Right lobe of liver (tissue), 6 donors: ENCODE measurements at regions not wholly inside any gene's neighbourhood (a gene's known extent, or its start where the extent isn't known, plus 50 kb on each side); places are given as distances from the start of the nearest gene placed in this dataset.

Experiments used
- ATAC-seq, 4 donors: fragments of 200-7000 bp; cut with Tn5 transposase; one replicate each; pipeline ENCODE4 v1.9.1; 2020; ENCODE audit warnings: mild to moderate bottlenecking in 4 of 4, moderate library complexity in 4 of 4
- DNase-seq, 3 donors: peaks; one replicate each; pipeline ENCODE4 v3.0.0-alpha.2; 2020
- H3K27ac ChIP-seq, 3 donors: fragments of 200-600 bp; one replicate each; pipeline ENCODE4 v1.8.0; 2022
- H3K27me3 ChIP-seq, 2 donors: fragments of 200-600 bp; one replicate each; pipeline ENCODE4 v1.8.0; 2022
- H3K36me3 ChIP-seq, 4 donors: fragments of 200-600 bp; sonication (generic) in 1 of 4; one replicate each; pipeline versions ENCODE4 v1.5.1 to v1.8.0; 2017 to 2022; ENCODE audit warnings: control low read depth in 1 of 4
- H3K4me1 ChIP-seq, 4 donors: fragments of 200-600 bp; sonication (generic) in 1 of 4; one replicate each; pipeline versions ENCODE4 v1.5.1 to v1.8.0; 2017 to 2022; ENCODE audit warnings: control low read depth in 1 of 4
- H3K4me3 ChIP-seq, 3 donors: fragments of 200-600 bp; one replicate each; pipeline ENCODE4 v1.8.0; 2022
- H3K9me3 ChIP-seq, 4 donors: fragments of 200-600 bp; sonication (generic) in 1 of 4; one replicate each; pipeline versions ENCODE4 v1.5.1 to v1.8.0; 2017 to 2022; ENCODE audit warnings: control low read depth in 1 of 4
- CTCF ChIP-seq, 4 donors: fragments of 200-600 bp in 3 of 4; fragments of 450-650 bp in 1 of 4; IDR thresholded peaks; one replicate each; pipeline versions ENCODE4 v1.5.1 to v1.8.0; 2016 to 2022; ENCODE audit warnings: antibody characterized with exemption in 4 of 4, mild to moderate bottlenecking in 2 of 4
- POLR2A ChIP-seq: fragments of 450-650 bp; IDR thresholded peaks from one replicate; pipeline ENCODE4 v1.6.1; 2017; ENCODE audit warnings: antibody characterized with exemption, mild to moderate bottlenecking
- WGBS: methylation state at CpG from one replicate; pipeline ENCODE4 v1.1.6; 2018; ENCODE audit warnings: low coverage, low lambda C conversion rate; ENCODE audit not compliant: insufficient coverage; ENCODE audit errors: missing lambda C conversion rate; 5-methylcytosine and 5-hydroxymethylcytosine counted together
- intact Hi-C, 2 donors: fragments of 100-400 bp; cut with DNase I; formaldehyde crosslinking; loops; one replicate each; pipeline versions ENCODE4 v1.11.2 to v1.14.1; 2022
- donor health status: DM: no; HTN: yes; CAD: no.
- donor health status: DM: no; HTN: no; CAD: no.
- donor health status: DM: no; HTN: no; CAD: no.
- donor health status: DM: no; HTN: yes; CAD: no.
- donor health status: DM: no; HTN: yes; CAD: no.

GRCh38 chr2:121074293-121074932, 210.6 kb downstream of the TFCP2L1 start:
- no peaks in the 10 kb centered on the region for H3K9me3 ChIP-seq
- intact Hi-C loops, result no loop called here
- H3K27me3 ChIP-seq, result no peaks in the 10 kb centered on the region
- WGBS, result 44% methylated on average over 5 of the region's 11 CpGs
- H3K36me3 ChIP-seq, result no peaks in the 10 kb centered on the region
- no peak overlapping the region for H3K27ac ChIP-seq
- ATAC-seq (peak in 1 of 4 donors; percentile 11), DNase-seq (no peak)
- TF ChIP-seq POLR2A, result no peak
- TF ChIP-seq CTCF (IDR thresholded peaks at IDR 0.05), result no peak
- no peak overlapping the region for H3K4me3 ChIP-seq
- H3K4me1 ChIP-seq, result no peaks in the 10 kb centered on the region

- no peaks in the 10 kb centered on the region for H3K27me3 ChIP-seq
- WGBS, result 6% methylated on average over 14 of the region's 14 CpGs
These were observed 209.9 kb downstream of the TFCP2L1 start for GRCh38 chr2:121075006-121075551.

GRCh38 chr2:121075641-121076497, 209.1 kb downstream of the TFCP2L1 start:
- no peak for TF ChIP-seq POLR2A
- no peak for TF ChIP-seq CTCF (IDR thresholded peaks at IDR 0.05)
- no peaks in the 10 kb centered on the region for H3K27me3 ChIP-seq
- 7% methylated on average over 9 of the region's 19 CpGs for WGBS
- H3K27ac ChIP-seq, result no peak overlapping the region
- H3K36me3 ChIP-seq, result no peaks in the 10 kb centered on the region
- intact Hi-C loops, result loop anchor here in 1 of 2 donors (5.0 kb wide), 1 partner anchor 384 kb away; no protein-coding TSS in a partner anchor
- no peak for ATAC-seq
- no peaks in the 10 kb centered on the region for H3K9me3 ChIP-seq
- no peaks in the 10 kb centered on the region for H3K4me1 ChIP-seq
- H3K4me3 ChIP-seq, result no peak overlapping the region
- DNase-seq, result no peak

More at GRCh38 chr2:121075006-121075551, 209.9 kb downstream of the TFCP2L1 start:
- Histone ChIP-seq H3K4me3 (no peak overlapping the region), H3K27ac (no peak overlapping the region), H3K36me3 (no peaks in the 10 kb centered on the region), H3K9me3 (no peaks in the 10 kb centered on the region), H3K4me1 (no peaks in the 10 kb centered on the region)
- ATAC-seq (peak in 1 of 4 donors; percentile 9), DNase-seq (no peak)
- intact Hi-C loops, result loop anchor here in 1 of 2 donors (5.0 kb wide), 1 partner anchor 383 kb away; no protein-coding TSS in a partner anchor
- TF ChIP-seq CTCF (IDR thresholded peaks at IDR 0.05) (no peak), POLR2A (no peak)

- no CpG with 5 or more reads among the region's 8 CpGs for WGBS
- H3K36me3 ChIP-seq, result no peaks in the 10 kb centered on the region
- intact Hi-C loops, result loop anchor here in 1 of 2 donors (5.0 kb wide), 1 partner anchor 384 kb away; no protein-coding TSS in a partner anchor
- no peak overlapping the region for H3K4me3 ChIP-seq
- H3K9me3 ChIP-seq, result no peaks in the 10 kb centered on the region
- TF ChIP-seq CTCF (IDR thresholded peaks at IDR 0.05), result no peak
- no peak for TF ChIP-seq POLR2A
- no peaks in the 10 kb centered on the region for H3K27me3 ChIP-seq
- DNase-seq (no peak), ATAC-seq (no peak)
- H3K4me1 ChIP-seq, result no peaks in the 10 kb centered on the region
- no peak overlapping the region for H3K27ac ChIP-seq
These were observed 208.5 kb downstream of the TFCP2L1 start for GRCh38 chr2:121076498-121076820.
